A549 (cell line): ENCODE measurements at regions not wholly inside any gene's neighbourhood (a gene's known extent, or its start where the extent isn't known, plus 50 kb on each side); places are given as distances from the start of the nearest gene placed in this dataset.

Experiments
- ATAC-seq, 2 experiments: fragments of 200-7000 bp in 1 of 2; fragments of >200 bp in 1 of 2; cut with Nextera tagmentation in 1 of 2; cut with Tn5 transposase in 1 of 2; 3 replicates each; pipeline versions ENCODE4 v1.8.0 to v1.9.1; 2018 to 2020; ENCODE audit warnings: mild to moderate bottlenecking in 1 of 2, moderate library complexity in 1 of 2
- CTCF ChIA-PET: fragments of 300-600 bp; sonication (Branson Sonifier 250); formaldehyde crosslinking; extraction: SDS; loops from one replicate; lab custom pipeline; 2021; ENCODE audit warnings: antibody characterized with exemption, inconsistent platforms; lab: Yijun Ruan, JAX
- POLR2A ChIA-PET: fragments of 350-600 bp; formaldehyde crosslinking; extraction: SDS; loops from one replicate; lab custom pipeline; 2021; ENCODE audit warnings: antibody characterized with exemption, inconsistent platforms; lab: Yijun Ruan, JAX
- DNase-seq, 2 experiments: peaks; one replicate each; pipeline versions ENCODE4 v3.0.0 to v3.0.0-alpha.2; 2011 to 2016; ENCODE audit warnings: low read depth in 1 of 2, low spot score in 1 of 2
- FAIRE-seq: peaks from 2 replicates; lab custom pipeline; 2011; peaks lifted over from hg19 to GRCh38; lab: Jason Lieb, UNC
- H3K27ac ChIP-seq, 2 experiments: fragments of >200 bp; sonication (Bioruptor Twin); formaldehyde crosslinking; 3 replicates each; pipeline ENCODE4 v1.5.1; 2016 to 2017
- H3K4me1 ChIP-seq: fragments of >200 bp; sonication (Bioruptor Twin); formaldehyde crosslinking; 3 replicates; pipeline ENCODE4 v1.6.1; 2016
- H3K4me2 ChIP-seq: fragments of >200 bp; sonication (Bioruptor Twin); formaldehyde crosslinking; 3 replicates; pipeline ENCODE4 v1.6.1; 2016
- H3K4me3 ChIP-seq: fragments of >200 bp; sonication (Bioruptor Twin); formaldehyde crosslinking; 3 replicates; pipeline ENCODE4 v1.5.1; 2016
- H3K9me3 ChIP-seq: fragments of >200 bp; sonication (Bioruptor Twin); formaldehyde crosslinking; 3 replicates; pipeline ENCODE4 v1.6.1; 2016
- BCL3 ChIP-seq: fragments of >200 bp; sonication (Bioruptor Twin); formaldehyde crosslinking; IDR thresholded peaks from 3 replicates; pipeline ENCODE4 v1.6.1; 2016
- BHLHE40 ChIP-seq: IDR thresholded peaks from 2 replicates; pipeline ENCODE4 v1.6.1; 2012; ENCODE audit warnings: low read depth, low read length, inconsistent platforms
- CBX2 ChIP-seq: fragments of 200-600 bp; sonication (generic); IDR thresholded peaks from 2 replicates; pipeline ENCODE4 v1.6.1; 2016; ENCODE audit warnings: low read depth, mild to moderate bottlenecking, borderline replicate concordance
- CBX8 ChIP-seq: fragments of 200-600 bp; sonication (generic); IDR thresholded peaks from 2 replicates; pipeline ENCODE4 v1.6.1; 2016
- CEBPB ChIP-seq, 2 experiments: fragments of >200 bp in 1 of 2; sonication (Bioruptor Twin) in 1 of 2; formaldehyde crosslinking in 1 of 2; IDR thresholded peaks; 2 replicates each; pipeline ENCODE4 v1.6.1; 2012 to 2016
- CHD2 ChIP-seq: fragments of 150-350 bp; IDR thresholded peaks from 2 replicates; pipeline ENCODE4 v1.6.1; 2014; ENCODE audit warnings: low read length; ENCODE audit not compliant: partially characterized antibody
- CHD4 ChIP-seq: fragments of 200-600 bp; sonication (generic); IDR thresholded peaks from 2 replicates; pipeline ENCODE4 v1.6.1; 2016; ENCODE audit warnings: antibody characterized with exemption, mild to moderate bottlenecking, borderline replicate concordance
- EHMT2 ChIP-seq: fragments of 200-600 bp; sonication (generic); IDR thresholded peaks from 2 replicates; pipeline ENCODE4 v1.6.1; 2016; ENCODE audit warnings: antibody characterized with exemption, low read depth, mild to moderate bottlenecking, moderate library complexity
- FOSL2 ChIP-seq, 2 experiments: fragments of 450-650 bp in 1 of 2; fragments of >200 bp in 1 of 2; sonication (Bioruptor Twin) in 1 of 2; formaldehyde crosslinking; IDR thresholded peaks; 2 replicates each; pipeline versions ENCODE4 v1.5.0 to v1.6.1; 2016 to 2020; ENCODE audit warnings: mild to moderate bottlenecking in 1 of 2, moderate library complexity in 1 of 2
- FOXS1 ChIP-seq: fragments of 250-450 bp; sonication (Bioruptor Pico); IDR thresholded peaks from 2 replicates; pipeline ENCODE4 v1.5.0; 2020; ENCODE audit warnings: mild to moderate bottlenecking, moderate library complexity
- JUN ChIP-seq, 2 experiments: fragments of >200 bp; sonication (Bioruptor Twin); formaldehyde crosslinking; IDR thresholded peaks; 2 replicates in 1 of 2; 3 replicates in 1 of 2; pipeline ENCODE4 v1.6.1; 2016 to 2017
- KDM1A ChIP-seq: fragments of 200-600 bp; sonication (generic); IDR thresholded peaks from 2 replicates; pipeline ENCODE4 v1.6.1; 2016; ENCODE audit warnings: low read depth, mild to moderate bottlenecking
- MYC ChIP-seq: IDR thresholded peaks from 2 replicates; pipeline ENCODE4 v1.6.1; 2012; ENCODE audit warnings: mild to moderate bottlenecking, inconsistent platforms, low read length, improper control_type of control experiment, borderline replicate concordance
- PHF8 ChIP-seq: fragments of 200-600 bp; sonication (generic); IDR thresholded peaks from 2 replicates; pipeline ENCODE4 v1.6.1; 2016; ENCODE audit warnings: low read depth, mild to moderate bottlenecking, antibody characterized with exemption, moderate library complexity, borderline replicate concordance
- POLR2AphosphoS2 ChIP-seq: conservative IDR thresholded peaks from 2 replicates; pipeline ENCODE4 v1.6.1; 2012; ENCODE audit warnings: low read length, improper control_type of control experiment, inconsistent platforms
- RARB ChIP-seq: fragments of 250-450 bp; sonication (Bioruptor Pico); IDR thresholded peaks from 2 replicates; pipeline ENCODE4 v1.8.0; 2021; ENCODE audit warnings: mild to moderate bottlenecking, moderate library complexity
- SREBF2 ChIP-seq: fragments of 450-650 bp; IDR thresholded peaks from 2 replicates; pipeline ENCODE4 v1.6.1; 2014; ENCODE audit warnings: mild to moderate bottlenecking, moderate library complexity
- USF2 ChIP-seq: fragments of 450-650 bp; IDR thresholded peaks from 2 replicates; pipeline ENCODE4 v1.6.1; 2014; ENCODE audit warnings: antibody characterized with exemption
- ZC3H11A ChIP-seq: fragments of 450-650 bp; IDR thresholded peaks from 2 replicates; pipeline ENCODE4 v1.6.1; 2014; ENCODE audit warnings: antibody characterized with exemption, mild to moderate bottlenecking
- ZFP36 ChIP-seq: fragments of 450-650 bp; IDR thresholded peaks from 2 replicates; pipeline ENCODE4 v1.6.1; 2014; ENCODE audit warnings: borderline replicate concordance; ENCODE audit not compliant: partially characterized antibody
- ZNF302 ChIP-seq: fragments of 250-450 bp; sonication (Bioruptor Pico); IDR thresholded peaks from 2 replicates; pipeline ENCODE4 v1.9.0; 2021; ENCODE audit warnings: inconsistent platforms, mild to moderate bottlenecking, moderate library complexity
- ZSCAN20 ChIP-seq: fragments of 250-450 bp; sonication (Bioruptor Pico); IDR thresholded peaks from 2 replicates; pipeline ENCODE4 v1.8.0; 2022; ENCODE audit warnings: mild to moderate bottlenecking, moderate library complexity
- WGBS: methylation state at CpG from one replicate; pipeline ENCODE4 v1.1.6; 2017; ENCODE audit errors: missing lambda C conversion rate; 5-methylcytosine and 5-hydroxymethylcytosine counted together
- TF ChIP-seq, protein P1 (sequence below): fragments of >200 bp; sonication (Bioruptor Twin); formaldehyde crosslinking; IDR thresholded peaks from 2 replicates; pipeline ENCODE4 v1.6.1; 2016
- TF ChIP-seq, protein P2 (sequence below): IDR thresholded peaks from 2 replicates; pipeline ENCODE4 v1.6.1; 2012

DNA sequence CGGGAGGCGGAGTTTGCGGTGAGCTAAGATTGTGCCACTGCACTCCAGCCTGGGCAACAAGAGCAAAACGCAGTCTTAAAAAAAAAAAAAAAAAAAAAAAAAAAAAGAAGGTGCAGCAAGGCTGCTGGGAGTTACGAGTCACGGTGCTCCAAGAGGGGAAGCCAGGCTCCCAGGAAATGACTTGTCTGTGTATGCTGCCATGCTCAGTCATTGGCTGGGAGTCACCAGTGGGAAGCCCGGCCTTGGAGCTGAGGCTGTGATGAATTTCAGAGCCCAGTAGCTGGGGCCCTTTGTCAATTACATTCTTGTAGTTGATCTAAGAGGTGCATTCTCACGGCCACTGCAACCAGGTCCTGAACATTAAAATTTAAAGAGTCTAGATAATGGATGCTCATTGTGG is 1105.1 kb upstream of the TENM3 start:
- DNase-seq, result no peak
- no peak for TF ChIP-seq FOSL2 (IDR thresholded peaks at IDR 0.05)
- no peak for TF ChIP-seq FOSL2 (CRISPR knock-in tag; IDR thresholded peaks at IDR 0.05)
- TF ChIP-seq ZNF302, result no peak
- no peak for TF ChIP-seq USF2
- no peak for TF ChIP-seq ZFP36
- no peak for TF ChIP-seq ZSCAN20
- TF ChIP-seq CHD2, result no peak
- no peak for TF ChIP-seq CEBPB (IDR thresholded peaks at IDR 0.05)
- Histone ChIP-seq H3K4me1 (no peaks in the 10 kb centered on the region), H3K4me3 (no peak overlapping the region), H3K4me2 (no peak overlapping the region), H3K9me3 (no peaks in the 10 kb centered on the region), H3K27ac (no peak overlapping the region)
- 17% methylated on average over 8 of the region's 8 CpGs for WGBS
- no peak for ATAC-seq
- ChIA-PET CTCF (no interaction called here), POLR2A (no interaction called here)
- no peak for FAIRE-seq

- TF ChIP-seq POLR2AphosphoS2, result no peak
- TF ChIP-seq, protein P1, sequence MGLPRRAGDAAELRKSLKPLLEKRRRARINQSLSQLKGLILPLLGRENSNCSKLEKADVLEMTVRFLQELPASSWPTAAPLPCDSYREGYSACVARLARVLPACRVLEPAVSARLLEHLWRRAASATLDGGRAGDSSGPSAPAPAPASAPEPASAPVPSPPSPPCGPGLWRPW, result no peak
- no peak for TF ChIP-seq CHD4
- TF ChIP-seq SREBF2, result no peak
- no peak for TF ChIP-seq MYC
- no peak for TF ChIP-seq CBX2
- TF ChIP-seq ZC3H11A, result no peak
- no peak for TF ChIP-seq EHMT2
- no peak for TF ChIP-seq PHF8
- no peak for TF ChIP-seq BHLHE40
- TF ChIP-seq BCL3, result no peak
- TF ChIP-seq KDM1A, result no peak
- no peak for TF ChIP-seq RARB
- no peak for TF ChIP-seq CBX8
- TF ChIP-seq JUN (IDR thresholded peaks at IDR 0.05), result no peak
- no peak for TF ChIP-seq FOSL2 (IDR thresholded peaks at IDR 0.05)
- TF ChIP-seq FOSL2 (CRISPR knock-in tag; IDR thresholded peaks at IDR 0.05), result no peak
- TF ChIP-seq, protein P2, sequence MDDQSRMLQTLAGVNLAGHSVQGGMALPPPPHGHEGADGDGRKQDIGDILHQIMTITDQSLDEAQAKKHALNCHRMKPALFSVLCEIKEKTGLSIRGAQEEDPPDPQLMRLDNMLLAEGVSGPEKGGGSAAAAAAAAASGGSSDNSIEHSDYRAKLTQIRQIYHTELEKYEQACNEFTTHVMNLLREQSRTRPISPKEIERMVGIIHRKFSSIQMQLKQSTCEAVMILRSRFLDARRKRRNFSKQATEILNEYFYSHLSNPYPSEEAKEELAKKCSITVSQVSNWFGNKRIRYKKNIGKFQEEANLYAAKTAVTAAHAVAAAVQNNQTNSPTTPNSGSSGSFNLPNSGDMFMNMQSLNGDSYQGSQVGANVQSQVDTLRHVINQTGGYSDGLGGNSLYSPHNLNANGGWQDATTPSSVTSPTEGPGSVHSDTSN, result no peak
- no peak for TF ChIP-seq FOXS1 (CRISPR knock-in tag)
- no peak for TF ChIP-seq CEBPB (IDR thresholded peaks at IDR 0.05)
- ATAC-seq (no peak), DNase-seq (no peak), FAIRE-seq (no peak)
- Histone ChIP-seq H3K27ac (no peak overlapping the region), H3K9me3 (no peaks in the 10 kb centered on the region), H3K4me1 (no peaks in the 10 kb centered on the region), H3K4me3 (no peak overlapping the region), H3K4me2 (no peak overlapping the region)
- POLR2A ChIA-PET, result no interaction called here
- WGBS, result 32% methylated on average over 6 of the region's 6 CpGs
- CTCF ChIA-PET, result interaction anchor here (0.9 kb wide), 1 partner anchor 388 kb away, joined by 4 read pairs; no protein-coding TSS in a partner anchor
Observed at GRCh38 chr4:181140037-181140603, 1103.1 kb upstream of the TENM3 start.
